SK-N-MC (cell line): ENCODE measurements at regions not wholly inside any gene's neighbourhood (a gene's known extent, or its start where the extent isn't known, plus 50 kb on each side); places are given as distances from the start of the nearest gene placed in this dataset.

Experiments
- EZH2 ChIP-seq: fragments of 200-600 bp; sonication (generic); IDR thresholded peaks from one replicate; pipeline ENCODE4 v1.6.1; 2017; ENCODE audit warnings: antibody characterized with exemption
- POLR2AphosphoS5 ChIP-seq: IDR thresholded peaks from 2 replicates; pipeline ENCODE4 v1.6.1; 2012; ENCODE audit warnings: mild to moderate bottlenecking, low read depth, low read length, borderline replicate concordance

DNA sequence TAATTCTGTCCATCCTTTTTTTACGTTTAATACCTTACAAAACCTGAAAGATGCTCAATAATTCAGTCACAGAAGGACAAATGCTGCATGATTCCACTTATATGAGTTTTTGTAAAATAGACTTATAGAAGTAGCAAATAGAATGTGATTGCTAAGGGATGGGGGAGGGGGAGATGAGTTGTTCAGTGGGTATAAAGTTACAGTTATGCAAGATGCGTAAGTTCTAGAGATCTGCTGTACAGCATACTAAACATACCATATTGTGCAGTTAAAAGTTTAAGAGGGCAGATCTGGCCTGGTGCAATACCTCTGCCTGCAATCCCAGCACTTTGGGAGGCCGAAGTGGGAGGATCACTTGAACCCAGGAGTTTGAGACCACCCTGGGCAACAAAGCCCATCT is 78.8 kb downstream of the TET3 start:
- TF ChIP-seq EZH2 (no peak), POLR2AphosphoS5 (no peak)
